WTC11 (cell line): ENCODE measurements at regions not wholly inside any gene's neighbourhood (a gene's known extent, or its start where the extent isn't known, plus 50 kb on each side); places are given as distances from the start of the nearest gene placed in this dataset.

Source experiments
- ATAC-seq: fragments of 200-7000 bp; cut with Tn5 transposase; 2 replicates; pipeline ENCODE4 v1.10.0; 2021; ENCODE audit warnings: mild to moderate bottlenecking, moderate library complexity
- CTCF ChIA-PET: fragments of 300-600 bp; sonication (Branson Sonifier 250); formaldehyde crosslinking; loops from one replicate; lab custom pipeline; 2021; ENCODE audit warnings: antibody characterized with exemption; lab: Charles Lee
- POLR2A ChIA-PET: fragments of 350-600 bp; sonication (Branson Sonifier 250); formaldehyde crosslinking; loops from one replicate; lab custom pipeline; 2021; ENCODE audit warnings: antibody characterized with exemption; lab: Charles Lee
- DNase-seq: peaks from one replicate; pipeline ENCODE4 v3.0.0; 2021; ENCODE audit warnings: low spot score
- H3K27ac Mint-ChIP-seq: 2 replicates; pipeline ENCODE4 v1.8.0; 2021; ENCODE audit warnings: mixed read lengths
- H3K27me3 Mint-ChIP-seq: 2 replicates; pipeline ENCODE4 v1.8.0; 2021; ENCODE audit warnings: low read depth, mild to moderate bottlenecking, moderate library complexity, mixed read lengths
- H3K36me3 Mint-ChIP-seq: 2 replicates; pipeline ENCODE4 v1.8.0; 2021; ENCODE audit warnings: mixed read lengths
- H3K4me1 Mint-ChIP-seq: 2 replicates; pipeline ENCODE4 v1.8.0; 2022; ENCODE audit warnings: mixed read lengths
- H3K4me3 Mint-ChIP-seq: 2 replicates; pipeline ENCODE4 v1.8.0; 2021; ENCODE audit warnings: mild to moderate bottlenecking, moderate library complexity, mixed read lengths
- H3K9me3 Mint-ChIP-seq: 2 replicates; pipeline ENCODE4 v1.8.0; 2021; ENCODE audit warnings: mixed read lengths
- CREB1 ChIP-seq: sonication (generic); formaldehyde crosslinking; IDR thresholded peaks from 2 replicates; pipeline ENCODE4 v1.8.0; 2023; ENCODE audit warnings: mild to moderate bottlenecking, missing genetic modification reagents
- ESRRA ChIP-seq: sonication (generic); formaldehyde crosslinking; IDR thresholded peaks from 2 replicates; pipeline ENCODE4 v1.8.1; 2022; ENCODE audit warnings: mild to moderate bottlenecking, missing genetic modification reagents, borderline replicate concordance
- ETV6 ChIP-seq: sonication (generic); formaldehyde crosslinking; IDR thresholded peaks from 2 replicates; pipeline ENCODE4 v1.8.1; 2022; ENCODE audit warnings: mild to moderate bottlenecking, missing genetic modification reagents
- JUN ChIP-seq: sonication (generic); formaldehyde crosslinking; IDR thresholded peaks from 2 replicates; pipeline ENCODE4 v1.8.0; 2023; ENCODE audit warnings: mild to moderate bottlenecking, missing genetic modification reagents
- MYBL2 ChIP-seq: sonication (generic); formaldehyde crosslinking; IDR thresholded peaks from 2 replicates; pipeline ENCODE4 v1.8.1; 2023; ENCODE audit warnings: mild to moderate bottlenecking, moderate library complexity, missing genetic modification reagents
- NFATC4 ChIP-seq: fragments of 250-450 bp; sonication (Bioruptor Pico); IDR thresholded peaks from 2 replicates; pipeline ENCODE4 v1.9.0; 2021; ENCODE audit warnings: mild to moderate bottlenecking
- OVOL2 ChIP-seq: fragments of 250-450 bp; sonication (Bioruptor Pico); IDR thresholded peaks from 2 replicates; pipeline ENCODE4 v1.9.0; 2021; ENCODE audit warnings: mild to moderate bottlenecking, borderline replicate concordance
- RELA ChIP-seq: sonication (generic); formaldehyde crosslinking; IDR thresholded peaks from 2 replicates; pipeline ENCODE4 v1.8.1; 2022; ENCODE audit warnings: missing genetic modification reagents, mild to moderate bottlenecking, borderline replicate concordance
- RORB ChIP-seq: fragments of 250-450 bp; sonication (Bioruptor Pico); IDR thresholded peaks from 2 replicates; pipeline ENCODE4 v1.9.0; 2021; ENCODE audit warnings: mild to moderate bottlenecking
- SMAD3 ChIP-seq: sonication (generic); formaldehyde crosslinking; IDR thresholded peaks from 2 replicates; pipeline ENCODE4 v1.8.0; 2022; ENCODE audit warnings: missing genetic modification reagents, mild to moderate bottlenecking, borderline replicate concordance
- SOX15 ChIP-seq: fragments of 250-450 bp; sonication (Bioruptor Pico); IDR thresholded peaks from 2 replicates; pipeline ENCODE4 v1.9.0; 2021; ENCODE audit warnings: mild to moderate bottlenecking
- ZNF121 ChIP-seq: sonication (generic); formaldehyde crosslinking; IDR thresholded peaks from 2 replicates; pipeline ENCODE4 v1.8.0; 2023; ENCODE audit warnings: missing genetic modification reagents
- ZNF219 ChIP-seq: sonication (generic); formaldehyde crosslinking; IDR thresholded peaks from 2 replicates; pipeline ENCODE4 v1.8.0; 2023; ENCODE audit warnings: missing genetic modification reagents, mild to moderate bottlenecking, borderline replicate concordance
- ZNF396 ChIP-seq: fragments of 250-450 bp; sonication (Bioruptor Pico); IDR thresholded peaks from 2 replicates; pipeline ENCODE4 v1.8.0; 2021; ENCODE audit warnings: mild to moderate bottlenecking, moderate library complexity, borderline replicate concordance
- ZNF423 ChIP-seq: fragments of 250-450 bp; sonication (Bioruptor Pico); IDR thresholded peaks from 2 replicates; pipeline ENCODE4 v2.1.2; 2022; ENCODE audit warnings: mild to moderate bottlenecking, moderate library complexity
- TF ChIP-seq, protein P1 (sequence below): fragments of 250-450 bp; sonication (Bioruptor Pico); IDR thresholded peaks from 2 replicates; pipeline ENCODE4 v1.9.0; 2021; ENCODE audit warnings: mild to moderate bottlenecking, borderline replicate concordance
- TF ChIP-seq, protein P2 (sequence below): sonication (generic); formaldehyde crosslinking; IDR thresholded peaks from 2 replicates; pipeline ENCODE4 v1.8.1; 2022; ENCODE audit warnings: low read depth, missing genetic modification reagents, borderline replicate concordance
- TF ChIP-seq, protein P3 (sequence below): sonication (generic); formaldehyde crosslinking; conservative IDR thresholded peaks from 2 replicates; pipeline ENCODE4 v1.8.1; 2023; ENCODE audit warnings: mild to moderate bottlenecking, low read depth, missing genetic modification reagents, moderate library complexity
- TF ChIP-seq, protein P4 (sequence below): sonication (generic); formaldehyde crosslinking; conservative IDR thresholded peaks from 2 replicates; pipeline ENCODE4 v1.8.1; 2022; ENCODE audit warnings: mild to moderate bottlenecking, missing genetic modification reagents
- TF ChIP-seq, protein P5 (sequence below): sonication (generic); formaldehyde crosslinking; IDR thresholded peaks from 2 replicates; pipeline ENCODE4 v1.8.0; 2022; ENCODE audit warnings: mild to moderate bottlenecking, missing genetic modification reagents
- TF ChIP-seq, protein P6 (sequence below): sonication (generic); formaldehyde crosslinking; IDR thresholded peaks from 2 replicates; pipeline ENCODE4 v1.8.1; 2022; ENCODE audit warnings: mild to moderate bottlenecking, missing genetic modification reagents, moderate library complexity, borderline replicate concordance
- TF ChIP-seq, protein P7 (sequence below): fragments of 250-450 bp; sonication (Bioruptor Pico); IDR thresholded peaks from 2 replicates; pipeline ENCODE4 v1.9.0; 2021; ENCODE audit warnings: mild to moderate bottlenecking

DNA sequence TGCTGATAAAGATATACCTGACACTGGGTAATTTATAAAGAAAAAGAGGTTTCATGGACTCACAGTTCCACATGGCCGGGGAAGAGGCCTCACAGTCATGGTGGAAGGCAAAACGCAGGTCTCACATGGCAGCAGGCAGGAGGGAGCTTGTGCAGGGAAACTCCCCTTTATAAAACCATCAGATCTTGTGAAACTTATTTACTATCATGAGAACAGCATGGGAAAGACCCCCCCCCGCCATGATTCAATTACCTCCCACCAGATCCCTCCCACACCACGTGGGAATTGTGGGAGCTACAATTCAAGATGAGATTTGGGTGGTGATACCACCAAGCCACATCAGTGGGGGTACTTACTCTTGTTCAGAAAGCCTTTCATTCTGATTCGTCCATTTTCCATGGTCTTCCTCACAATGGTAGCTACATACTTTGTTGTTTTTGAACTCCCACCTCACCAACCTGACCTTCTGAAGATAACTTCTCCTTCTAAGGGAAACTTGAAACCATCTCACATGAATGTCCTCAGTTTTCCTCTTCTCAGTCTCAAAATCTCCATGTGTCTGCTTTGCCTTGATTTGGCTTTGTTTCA, 275.6 kb upstream of the PROK2 start (continued):
- TF ChIP-seq, protein P1, sequence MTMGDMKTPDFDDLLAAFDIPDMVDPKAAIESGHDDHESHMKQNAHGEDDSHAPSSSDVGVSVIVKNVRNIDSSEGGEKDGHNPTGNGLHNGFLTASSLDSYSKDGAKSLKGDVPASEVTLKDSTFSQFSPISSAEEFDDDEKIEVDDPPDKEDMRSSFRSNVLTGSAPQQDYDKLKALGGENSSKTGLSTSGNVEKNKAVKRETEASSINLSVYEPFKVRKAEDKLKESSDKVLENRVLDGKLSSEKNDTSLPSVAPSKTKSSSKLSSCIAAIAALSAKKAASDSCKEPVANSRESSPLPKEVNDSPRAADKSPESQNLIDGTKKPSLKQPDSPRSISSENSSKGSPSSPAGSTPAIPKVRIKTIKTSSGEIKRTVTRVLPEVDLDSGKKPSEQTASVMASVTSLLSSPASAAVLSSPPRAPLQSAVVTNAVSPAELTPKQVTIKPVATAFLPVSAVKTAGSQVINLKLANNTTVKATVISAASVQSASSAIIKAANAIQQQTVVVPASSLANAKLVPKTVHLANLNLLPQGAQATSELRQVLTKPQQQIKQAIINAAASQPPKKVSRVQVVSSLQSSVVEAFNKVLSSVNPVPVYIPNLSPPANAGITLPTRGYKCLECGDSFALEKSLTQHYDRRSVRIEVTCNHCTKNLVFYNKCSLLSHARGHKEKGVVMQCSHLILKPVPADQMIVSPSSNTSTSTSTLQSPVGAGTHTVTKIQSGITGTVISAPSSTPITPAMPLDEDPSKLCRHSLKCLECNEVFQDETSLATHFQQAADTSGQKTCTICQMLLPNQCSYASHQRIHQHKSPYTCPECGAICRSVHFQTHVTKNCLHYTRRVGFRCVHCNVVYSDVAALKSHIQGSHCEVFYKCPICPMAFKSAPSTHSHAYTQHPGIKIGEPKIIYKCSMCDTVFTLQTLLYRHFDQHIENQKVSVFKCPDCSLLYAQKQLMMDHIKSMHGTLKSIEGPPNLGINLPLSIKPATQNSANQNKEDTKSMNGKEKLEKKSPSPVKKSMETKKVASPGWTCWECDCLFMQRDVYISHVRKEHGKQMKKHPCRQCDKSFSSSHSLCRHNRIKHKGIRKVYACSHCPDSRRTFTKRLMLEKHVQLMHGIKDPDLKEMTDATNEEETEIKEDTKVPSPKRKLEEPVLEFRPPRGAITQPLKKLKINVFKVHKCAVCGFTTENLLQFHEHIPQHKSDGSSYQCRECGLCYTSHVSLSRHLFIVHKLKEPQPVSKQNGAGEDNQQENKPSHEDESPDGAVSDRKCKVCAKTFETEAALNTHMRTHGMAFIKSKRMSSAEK (CRISPR knock-in tag), result no peak

DNA sequence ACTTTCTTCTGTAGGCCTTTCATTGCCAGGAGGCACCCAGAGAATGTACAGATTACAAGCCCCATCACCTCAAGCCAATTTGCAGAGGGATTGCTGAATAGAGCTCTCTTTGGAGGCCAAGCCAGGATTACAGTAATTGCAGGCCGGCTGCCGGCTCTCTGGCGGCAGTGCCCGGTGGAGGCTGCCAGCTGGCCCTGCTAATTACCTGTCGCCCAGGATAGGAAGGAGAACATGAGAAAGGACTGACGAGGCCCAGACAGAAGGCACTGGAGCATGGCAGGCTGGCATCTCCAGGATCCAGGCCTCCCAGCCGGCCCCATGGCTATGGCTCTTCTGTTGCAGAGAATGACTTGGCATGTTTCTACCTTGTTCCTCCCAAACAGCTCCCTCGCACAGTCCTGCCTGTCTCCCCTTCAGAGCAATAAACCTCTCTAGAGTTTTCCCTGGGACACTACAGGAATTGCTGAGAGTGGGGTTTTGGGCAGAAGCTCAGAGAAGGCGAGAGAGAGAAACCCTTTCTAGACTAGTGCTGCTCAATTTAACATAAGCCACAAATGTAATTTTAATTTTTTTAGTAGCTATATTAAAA, 273.6 kb upstream of the PROK2 start:
- ATAC-seq, result no peak
- Mint-ChIP-seq H3K9me3 (peaks cover 30% of the 10 kb centered on the region), H3K27me3 (no peaks in the 10 kb centered on the region; the same call in 1 of the 2 replicates), H3K27ac (no peak overlapping the region), H3K36me3 (peaks cover 12% of the 10 kb centered on the region), H3K4me1 (no peaks in the 10 kb centered on the region)
- no peak for DNase-seq
- CTCF ChIA-PET, result no interaction called here
- TF ChIP-seq JUN (CRISPR knock-in tag) (no peak), ETV6 (CRISPR knock-in tag) (no peak), ESRRA (CRISPR knock-in tag) (no peak), ZNF121 (CRISPR knock-in tag) (no peak), SOX15 (no peak)
- TF ChIP-seq, protein P2, sequence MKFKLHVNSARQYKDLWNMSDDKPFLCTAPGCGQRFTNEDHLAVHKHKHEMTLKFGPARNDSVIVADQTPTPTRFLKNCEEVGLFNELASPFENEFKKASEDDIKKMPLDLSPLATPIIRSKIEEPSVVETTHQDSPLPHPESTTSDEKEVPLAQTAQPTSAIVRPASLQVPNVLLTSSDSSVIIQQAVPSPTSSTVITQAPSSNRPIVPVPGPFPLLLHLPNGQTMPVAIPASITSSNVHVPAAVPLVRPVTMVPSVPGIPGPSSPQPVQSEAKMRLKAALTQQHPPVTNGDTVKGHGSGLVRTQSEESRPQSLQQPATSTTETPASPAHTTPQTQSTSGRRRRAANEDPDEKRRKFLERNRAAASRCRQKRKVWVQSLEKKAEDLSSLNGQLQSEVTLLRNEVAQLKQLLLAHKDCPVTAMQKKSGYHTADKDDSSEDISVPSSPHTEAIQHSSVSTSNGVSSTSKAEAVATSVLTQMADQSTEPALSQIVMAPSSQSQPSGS (CRISPR knock-in tag), result no peak
- TF ChIP-seq, all 79 proteins: peak for 0
- no peak overlapping the region for H3K4me3 Mint-ChIP-seq
- POLR2A ChIA-PET, result no interaction called here

DNA sequence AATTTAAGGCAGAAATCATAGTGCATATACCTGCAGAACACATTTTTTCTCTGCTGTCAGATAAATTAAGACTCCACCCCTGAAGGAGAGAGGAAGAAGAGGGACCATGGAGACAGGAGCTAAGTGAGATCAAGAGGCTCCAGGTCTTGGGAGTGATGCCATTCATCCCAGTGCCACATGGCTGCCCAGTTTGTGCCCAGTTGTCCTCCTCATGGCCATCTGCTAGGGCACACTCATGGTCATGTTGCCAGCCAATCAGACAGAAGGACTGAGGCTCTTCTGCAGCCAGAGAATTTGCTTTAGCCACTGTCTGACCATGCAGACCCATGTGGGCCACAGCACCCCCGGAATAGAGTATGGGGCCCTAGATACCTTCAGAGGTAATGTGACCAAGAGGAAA, 270.5 kb upstream of the PROK2 start:
- CTCF ChIA-PET, result no interaction called here
- H3K4me1 Mint-ChIP-seq, result no peaks in the 10 kb centered on the region
- DNase-seq (no peak), ATAC-seq (no peak)
- H3K27me3 Mint-ChIP-seq, result peaks cover 5% of the 10 kb centered on the region; the same call in 1 of the 2 replicates
- no peak overlapping the region for H3K4me3 Mint-ChIP-seq
- POLR2A ChIA-PET, result no interaction called here
- H3K9me3 Mint-ChIP-seq, result peaks cover 3% of the 10 kb centered on the region; the same call in 1 of the 2 replicates
- H3K27ac Mint-ChIP-seq, result no peak overlapping the region
- H3K36me3 Mint-ChIP-seq, result no peaks in the 10 kb centered on the region; the same call in 1 of the 2 replicates
- TF ChIP-seq, protein P3, sequence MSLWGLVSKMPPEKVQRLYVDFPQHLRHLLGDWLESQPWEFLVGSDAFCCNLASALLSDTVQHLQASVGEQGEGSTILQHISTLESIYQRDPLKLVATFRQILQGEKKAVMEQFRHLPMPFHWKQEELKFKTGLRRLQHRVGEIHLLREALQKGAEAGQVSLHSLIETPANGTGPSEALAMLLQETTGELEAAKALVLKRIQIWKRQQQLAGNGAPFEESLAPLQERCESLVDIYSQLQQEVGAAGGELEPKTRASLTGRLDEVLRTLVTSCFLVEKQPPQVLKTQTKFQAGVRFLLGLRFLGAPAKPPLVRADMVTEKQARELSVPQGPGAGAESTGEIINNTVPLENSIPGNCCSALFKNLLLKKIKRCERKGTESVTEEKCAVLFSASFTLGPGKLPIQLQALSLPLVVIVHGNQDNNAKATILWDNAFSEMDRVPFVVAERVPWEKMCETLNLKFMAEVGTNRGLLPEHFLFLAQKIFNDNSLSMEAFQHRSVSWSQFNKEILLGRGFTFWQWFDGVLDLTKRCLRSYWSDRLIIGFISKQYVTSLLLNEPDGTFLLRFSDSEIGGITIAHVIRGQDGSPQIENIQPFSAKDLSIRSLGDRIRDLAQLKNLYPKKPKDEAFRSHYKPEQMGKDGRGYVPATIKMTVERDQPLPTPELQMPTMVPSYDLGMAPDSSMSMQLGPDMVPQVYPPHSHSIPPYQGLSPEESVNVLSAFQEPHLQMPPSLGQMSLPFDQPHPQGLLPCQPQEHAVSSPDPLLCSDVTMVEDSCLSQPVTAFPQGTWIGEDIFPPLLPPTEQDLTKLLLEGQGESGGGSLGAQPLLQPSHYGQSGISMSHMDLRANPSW (CRISPR knock-in tag), result no peak
- TF ChIP-seq, protein P4, sequence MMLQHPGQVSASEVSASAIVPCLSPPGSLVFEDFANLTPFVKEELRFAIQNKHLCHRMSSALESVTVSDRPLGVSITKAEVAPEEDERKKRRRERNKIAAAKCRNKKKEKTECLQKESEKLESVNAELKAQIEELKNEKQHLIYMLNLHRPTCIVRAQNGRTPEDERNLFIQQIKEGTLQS (CRISPR knock-in tag), result no peak
- TF ChIP-seq ZNF219 (CRISPR knock-in tag) (no peak), OVOL2 (CRISPR knock-in tag) (no peak), SMAD3 (CRISPR knock-in tag) (no peak), ZNF423 (CRISPR knock-in tag) (no peak), ZNF121 (CRISPR knock-in tag) (no peak), NFATC4 (CRISPR knock-in tag) (no peak), RORB (CRISPR knock-in tag) (no peak), ZNF396 (no peak), CREB1 (CRISPR knock-in tag) (no peak), RELA (CRISPR knock-in tag) (no peak), MYBL2 (CRISPR knock-in tag) (no peak)
- TF ChIP-seq, protein P5, sequence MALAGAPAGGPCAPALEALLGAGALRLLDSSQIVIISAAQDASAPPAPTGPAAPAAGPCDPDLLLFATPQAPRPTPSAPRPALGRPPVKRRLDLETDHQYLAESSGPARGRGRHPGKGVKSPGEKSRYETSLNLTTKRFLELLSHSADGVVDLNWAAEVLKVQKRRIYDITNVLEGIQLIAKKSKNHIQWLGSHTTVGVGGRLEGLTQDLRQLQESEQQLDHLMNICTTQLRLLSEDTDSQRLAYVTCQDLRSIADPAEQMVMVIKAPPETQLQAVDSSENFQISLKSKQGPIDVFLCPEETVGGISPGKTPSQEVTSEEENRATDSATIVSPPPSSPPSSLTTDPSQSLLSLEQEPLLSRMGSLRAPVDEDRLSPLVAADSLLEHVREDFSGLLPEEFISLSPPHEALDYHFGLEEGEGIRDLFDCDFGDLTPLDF (CRISPR knock-in tag), result no peak
- TF ChIP-seq, protein P6, sequence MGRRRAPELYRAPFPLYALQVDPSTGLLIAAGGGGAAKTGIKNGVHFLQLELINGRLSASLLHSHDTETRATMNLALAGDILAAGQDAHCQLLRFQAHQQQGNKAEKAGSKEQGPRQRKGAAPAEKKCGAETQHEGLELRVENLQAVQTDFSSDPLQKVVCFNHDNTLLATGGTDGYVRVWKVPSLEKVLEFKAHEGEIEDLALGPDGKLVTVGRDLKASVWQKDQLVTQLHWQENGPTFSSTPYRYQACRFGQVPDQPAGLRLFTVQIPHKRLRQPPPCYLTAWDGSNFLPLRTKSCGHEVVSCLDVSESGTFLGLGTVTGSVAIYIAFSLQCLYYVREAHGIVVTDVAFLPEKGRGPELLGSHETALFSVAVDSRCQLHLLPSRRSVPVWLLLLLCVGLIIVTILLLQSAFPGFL, result no peak
- TF ChIP-seq, protein P7, sequence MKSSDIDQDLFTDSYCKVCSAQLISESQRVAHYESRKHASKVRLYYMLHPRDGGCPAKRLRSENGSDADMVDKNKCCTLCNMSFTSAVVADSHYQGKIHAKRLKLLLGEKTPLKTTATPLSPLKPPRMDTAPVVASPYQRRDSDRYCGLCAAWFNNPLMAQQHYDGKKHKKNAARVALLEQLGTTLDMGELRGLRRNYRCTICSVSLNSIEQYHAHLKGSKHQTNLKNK, result no peak
